Eye (tissue), 1 donor: ENCODE measurements at regions not wholly inside any gene's neighbourhood (a gene's known extent, or its start where the extent isn't known, plus 50 kb on each side); places are given as distances from the start of the nearest gene placed in this dataset.

ENCODE experiments used
- DNase-seq: peaks from one replicate; pipeline ENCODE4 v3.0.0-alpha.2; 2015

- no peak for DNase-seq
Observed at GRCh38 chr2:128805237-128805636, 486.6 kb upstream of the HS6ST1 start.

GRCh38 chr2:128805918-128806317 is 487.2 kb upstream of the HS6ST1 start:
- no peak for DNase-seq

- DNase-seq = no peak
Observed at GRCh38 chr2:128807317-128807716, 488.6 kb upstream of the HS6ST1 start.

DNA sequence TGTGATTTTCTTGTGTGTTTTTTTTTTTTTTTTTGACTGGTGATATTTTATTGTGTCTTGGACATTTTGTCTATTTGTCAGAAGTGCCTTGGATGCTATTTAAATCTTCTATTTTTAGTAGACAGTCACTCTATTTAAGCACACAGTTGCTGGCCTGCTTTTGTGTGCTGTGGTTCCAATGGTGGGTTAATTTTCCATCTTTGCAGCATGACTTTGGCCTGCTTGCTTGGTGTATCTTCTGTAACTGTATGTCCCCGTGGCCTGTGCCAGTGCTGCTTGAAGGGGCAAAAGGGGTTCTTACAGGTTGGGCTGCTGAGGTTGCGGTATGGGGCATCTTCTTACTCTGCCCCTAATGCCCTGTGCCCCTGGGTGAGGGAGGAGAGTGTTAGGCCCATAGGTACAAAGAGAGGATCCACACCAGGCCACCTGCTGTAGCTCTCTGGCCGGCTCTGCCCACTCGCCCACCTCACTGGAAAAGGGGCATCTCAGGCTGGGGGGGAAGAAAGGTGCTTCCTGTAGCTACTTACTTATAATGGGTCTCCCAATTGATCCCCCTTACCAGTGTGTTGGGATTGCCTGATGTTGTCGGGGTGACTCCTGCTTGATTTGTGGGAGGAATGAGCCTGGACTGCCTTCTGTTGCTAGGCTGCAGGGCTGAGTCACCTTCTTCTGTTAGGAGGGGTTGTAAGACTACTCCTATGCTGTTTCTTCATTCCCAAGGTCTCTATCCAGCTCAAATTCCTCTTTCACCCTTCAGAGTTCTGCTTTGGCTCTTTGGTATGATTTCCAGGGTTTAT is 490.0 kb upstream of the HS6ST1 start:
- no peak for DNase-seq

DNA sequence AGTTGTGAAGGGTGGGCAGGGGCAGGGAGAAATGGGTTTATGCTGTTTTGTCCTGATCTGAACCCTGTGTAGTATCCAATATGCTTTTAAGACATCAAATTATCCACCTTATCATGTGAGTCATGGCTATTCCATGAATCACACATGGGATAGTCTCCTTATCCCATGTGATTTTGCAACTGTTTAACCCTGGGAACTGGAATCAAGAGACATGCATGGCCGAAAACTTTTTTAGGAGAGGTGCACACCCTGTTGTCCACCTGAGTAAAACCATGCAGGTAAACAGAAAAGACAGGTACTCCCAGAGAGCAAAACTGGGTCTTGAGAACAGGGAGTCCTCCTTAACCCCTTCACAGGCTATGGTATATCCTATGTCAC is 490.6 kb upstream of the HS6ST1 start:
- DNase-seq = no peak

DNA sequence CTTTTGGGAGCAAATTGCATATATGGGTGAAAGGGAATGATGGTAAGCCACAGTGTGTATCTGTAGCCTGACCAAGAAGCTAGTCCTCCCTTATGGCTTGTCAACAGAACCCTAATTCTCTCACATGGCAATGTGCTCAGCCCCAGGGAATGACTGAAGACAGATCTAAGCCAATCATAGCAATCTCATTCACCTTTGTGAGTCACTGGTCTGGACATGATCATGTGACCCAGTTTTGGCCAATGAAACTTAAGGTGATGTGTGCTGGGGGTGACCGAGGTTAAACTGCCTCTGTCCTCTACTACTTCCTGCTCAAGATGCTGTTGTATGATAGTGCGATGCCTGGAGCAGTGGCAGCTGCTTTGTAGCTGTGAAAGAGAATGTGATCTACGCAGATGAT is 491.2 kb upstream of the HS6ST1 start:
- DNase-seq = no peak

DNA sequence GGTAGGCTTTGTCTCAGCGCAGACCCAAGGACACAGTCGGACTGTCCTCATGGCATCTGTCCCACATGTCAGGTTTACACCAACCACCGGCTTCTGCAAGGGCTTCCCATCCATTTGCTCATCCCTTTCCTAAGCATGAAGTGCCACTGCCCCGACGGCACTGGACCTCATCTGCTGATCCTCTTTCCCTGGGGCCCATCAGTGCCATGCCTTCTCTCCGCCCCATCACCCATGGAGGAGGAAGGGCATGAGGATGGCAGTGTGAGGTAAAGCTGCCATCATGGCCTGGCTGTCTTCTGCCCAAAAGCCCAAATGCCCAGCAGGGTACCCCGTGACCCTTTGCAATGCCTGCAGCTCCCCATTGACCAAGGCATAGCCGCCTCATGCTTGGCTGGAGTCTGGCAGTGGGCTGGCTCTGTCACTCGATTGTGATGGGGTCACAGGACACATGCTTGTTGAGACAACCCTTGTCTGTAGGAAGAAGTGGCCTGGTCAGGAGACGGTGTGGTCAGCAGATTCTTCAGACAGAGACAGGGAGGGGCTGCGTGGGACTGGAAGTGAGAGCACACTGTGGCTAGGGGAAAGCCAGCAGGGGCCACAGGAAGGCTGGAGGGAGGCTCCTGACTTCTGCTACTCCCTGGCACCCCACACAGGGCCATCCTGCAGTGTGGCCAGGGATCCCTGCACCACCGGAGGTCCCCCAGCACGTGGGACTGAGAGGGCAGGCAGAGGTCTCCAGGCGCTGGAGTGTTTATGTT is 493.7 kb upstream of the HS6ST1 start:
- no peak for DNase-seq

DNA sequence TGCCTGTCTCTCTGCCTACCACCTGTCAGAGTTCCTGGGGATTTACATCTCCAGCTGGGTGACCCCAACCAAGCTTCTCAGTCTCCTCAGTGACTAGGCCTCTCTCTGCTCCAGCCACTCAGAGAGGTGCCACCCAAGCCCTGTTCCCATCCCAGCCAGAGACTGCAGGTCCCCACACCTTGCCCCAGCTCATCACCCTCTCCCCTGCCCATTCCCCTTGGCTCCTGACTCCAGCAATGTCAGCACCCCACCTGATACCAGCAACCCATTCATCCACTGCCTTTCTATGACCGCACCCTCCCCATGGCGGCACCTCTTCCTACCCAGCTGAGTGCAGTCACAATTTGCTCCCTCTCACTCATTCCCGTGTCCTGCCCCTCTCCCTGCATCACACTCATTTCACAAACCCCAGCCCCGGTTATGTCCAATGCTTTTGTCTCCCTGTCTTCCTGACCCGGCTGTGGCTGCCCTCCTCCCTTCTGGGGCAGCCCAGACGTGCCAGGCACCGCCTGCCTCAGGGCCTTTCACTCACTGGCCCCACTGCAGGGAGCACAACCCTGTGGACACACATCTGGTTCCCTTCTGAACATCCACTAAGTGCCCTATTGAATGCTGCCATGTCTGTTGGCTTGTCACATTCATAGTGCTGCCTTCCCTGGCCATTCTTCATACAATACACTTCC is 494.8 kb upstream of the HS6ST1 start:
- DNase-seq = no peak

- DNase-seq = no peak
Observed at GRCh38 chr2:128815248-128815647, 496.6 kb upstream of the HS6ST1 start.

- DNase-seq = no peak
Observed at GRCh38 chr2:128817171-128817570, 498.5 kb upstream of the HS6ST1 start.

- no peak for DNase-seq
Observed at GRCh38 chr2:128817813-128818212, 499.1 kb upstream of the HS6ST1 start.

GRCh38 chr2:128818248-128818647 is 499.6 kb upstream of the HS6ST1 start:
- DNase-seq = peak; percentile 38

DNA sequence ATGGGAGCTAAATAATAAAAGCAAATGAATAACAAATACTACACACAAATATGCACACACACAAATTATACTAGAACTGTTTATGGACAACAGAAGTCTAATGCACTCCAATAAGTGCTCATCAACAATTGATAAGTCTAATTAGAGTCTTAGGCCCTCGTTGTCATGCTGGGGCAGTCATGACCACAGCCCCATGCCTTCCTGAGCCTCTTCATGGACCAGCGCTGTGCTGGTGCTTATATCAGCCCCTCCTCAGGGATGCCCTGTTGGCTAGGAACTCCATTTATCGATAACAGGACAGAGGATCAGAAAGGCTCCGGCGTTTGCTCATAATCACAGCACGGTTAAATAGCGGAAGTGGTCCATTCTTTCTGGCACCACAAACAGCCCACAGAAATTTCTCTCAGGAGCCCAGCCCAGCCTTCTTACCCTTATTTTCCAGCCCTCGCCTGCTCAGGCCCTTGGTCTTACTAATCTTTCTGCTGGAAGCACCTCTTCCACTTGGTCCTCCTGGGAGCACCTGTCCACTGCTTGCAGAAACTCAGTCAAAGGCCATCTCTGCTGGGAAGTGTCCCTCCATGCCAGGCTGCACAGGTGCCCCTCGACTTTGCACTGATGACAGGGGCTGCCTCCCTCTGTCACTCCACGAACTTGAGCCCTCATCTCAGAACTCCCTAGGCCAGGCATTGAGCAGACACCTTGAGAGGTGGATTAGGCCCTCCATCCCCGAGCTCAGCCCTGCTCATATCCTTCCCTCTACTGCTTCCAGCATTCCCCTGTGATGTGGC is 500.2 kb upstream of the HS6ST1 start:
- DNase-seq = no peak

DNA sequence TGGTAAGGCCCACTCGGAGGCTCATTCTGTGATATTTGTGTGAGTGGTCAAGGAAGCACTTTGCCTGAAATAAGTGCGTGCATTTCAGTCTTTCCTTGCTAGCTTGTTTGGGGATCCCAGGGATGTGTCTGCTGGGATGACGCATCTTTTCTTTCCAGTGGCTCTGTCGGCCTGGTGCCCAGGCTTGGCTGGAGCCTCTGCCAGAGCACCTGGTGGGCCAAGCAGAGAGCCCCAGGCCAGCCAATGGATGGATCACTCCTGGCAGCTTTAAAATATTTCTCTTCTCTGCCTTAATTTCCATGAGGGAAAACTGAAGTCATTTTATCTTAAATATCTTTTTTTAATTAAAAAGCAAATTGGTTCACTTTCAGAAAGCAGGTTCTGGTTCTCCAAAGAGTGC is 501.8 kb upstream of the HS6ST1 start:
- no peak for DNase-seq

DNA sequence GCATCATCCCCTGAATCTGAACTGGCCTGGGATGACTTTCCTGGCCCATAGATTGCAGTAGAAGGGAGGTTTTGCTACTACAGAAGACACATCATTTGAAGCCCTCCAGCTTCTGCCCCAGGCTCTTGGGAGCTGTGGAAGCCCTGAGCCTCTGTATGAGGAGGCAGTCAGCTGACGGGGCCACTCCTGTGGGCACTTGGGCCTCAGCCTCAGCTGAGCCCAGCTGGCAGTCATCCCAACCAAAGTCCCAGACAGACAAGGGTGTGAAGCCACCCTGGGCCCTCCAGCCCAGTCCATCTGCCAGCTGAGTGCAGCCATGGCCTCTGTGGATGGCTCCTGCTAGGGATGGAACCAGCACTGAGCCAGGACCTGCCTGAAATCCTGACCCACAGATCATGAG is 502.3 kb upstream of the HS6ST1 start:
- no peak for DNase-seq

DNA sequence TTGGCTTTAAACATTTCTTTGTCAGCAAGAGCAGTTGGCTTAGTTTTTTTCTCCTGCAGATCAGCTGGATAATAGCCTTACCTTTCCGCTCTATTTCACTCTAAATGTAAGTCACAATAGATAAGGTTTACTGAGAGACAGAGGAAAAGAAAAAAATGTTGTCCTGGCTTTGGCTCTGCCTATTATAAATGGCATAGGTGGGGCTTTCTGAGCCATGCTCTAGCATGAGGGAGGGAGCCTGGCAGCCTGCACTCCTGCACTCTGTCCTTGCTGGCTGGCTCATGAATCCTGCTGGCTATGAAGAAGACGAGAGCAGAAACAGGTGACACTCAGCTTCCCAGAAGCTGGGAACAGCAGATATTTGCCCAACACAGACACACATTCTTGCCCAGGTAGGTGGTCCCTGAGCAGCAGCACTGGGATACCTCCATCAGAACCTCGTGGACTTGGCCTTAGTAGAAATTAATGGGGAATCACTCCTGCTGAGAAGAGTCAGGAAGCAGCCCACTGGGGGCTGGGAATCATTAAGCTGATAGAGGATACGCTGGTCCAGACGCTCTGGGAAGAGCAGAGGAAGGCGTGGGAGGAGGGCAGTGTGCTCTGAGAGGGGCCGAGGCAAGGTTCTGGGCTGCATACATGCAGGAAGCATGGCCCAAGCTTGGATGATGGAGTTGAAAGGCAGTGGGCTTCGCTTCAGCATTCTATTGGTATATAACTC is 514.4 kb upstream of the HS6ST1 start:
- DNase-seq = peak; percentile 62

- no peak for DNase-seq
Observed at GRCh38 chr2:128833664-128834027, 515.0 kb upstream of the HS6ST1 start.

- no peak for DNase-seq
Observed at GRCh38 chr2:128834207-128834879, 515.7 kb upstream of the HS6ST1 start.

GRCh38 chr2:128834880-128835252 is 516.2 kb upstream of the HS6ST1 start:
- no peak for DNase-seq

GRCh38 chr2:128835342-128835855 is 516.7 kb upstream of the HS6ST1 start:
- DNase-seq = no peak

DNA sequence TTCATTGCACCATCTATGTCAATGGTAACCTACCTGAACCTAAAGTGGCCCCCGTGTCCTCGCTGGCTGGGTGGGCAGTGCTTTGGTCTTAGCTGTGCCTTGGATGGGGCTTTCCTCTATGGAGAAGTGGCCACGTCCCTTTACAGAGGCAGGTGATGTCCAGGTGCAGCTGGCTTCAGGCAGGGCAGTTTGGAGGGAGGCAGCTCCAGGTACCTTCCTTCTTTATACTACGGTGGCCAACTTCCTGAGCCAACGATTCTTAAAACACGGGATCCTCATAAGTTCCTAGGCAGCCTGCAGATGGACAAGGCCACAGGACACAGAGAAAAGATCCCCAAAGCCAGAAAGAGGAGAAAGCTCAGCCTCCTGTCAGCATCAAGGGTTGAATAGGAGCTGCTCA is 517.3 kb upstream of the HS6ST1 start:
- DNase-seq = no peak
